ENCODE measurements at regions not wholly inside any gene's neighbourhood (a gene's known extent, or its start where the extent isn't known, plus 50 kb on each side); places are given as distances from the start of the nearest gene placed in this dataset.

- no peak for TF ChIP-seq POLR2A (IDR thresholded peaks at IDR 0.05)
- peak; percentile 61 to 87 for TF ChIP-seq POLR2AphosphoS5 (IDR thresholded peaks at IDR 0.05; ENCODE audit: insufficient read depth in 1 of 2, low read depth in 1 of 2)
- TF ChIP-seq, protein P1, sequence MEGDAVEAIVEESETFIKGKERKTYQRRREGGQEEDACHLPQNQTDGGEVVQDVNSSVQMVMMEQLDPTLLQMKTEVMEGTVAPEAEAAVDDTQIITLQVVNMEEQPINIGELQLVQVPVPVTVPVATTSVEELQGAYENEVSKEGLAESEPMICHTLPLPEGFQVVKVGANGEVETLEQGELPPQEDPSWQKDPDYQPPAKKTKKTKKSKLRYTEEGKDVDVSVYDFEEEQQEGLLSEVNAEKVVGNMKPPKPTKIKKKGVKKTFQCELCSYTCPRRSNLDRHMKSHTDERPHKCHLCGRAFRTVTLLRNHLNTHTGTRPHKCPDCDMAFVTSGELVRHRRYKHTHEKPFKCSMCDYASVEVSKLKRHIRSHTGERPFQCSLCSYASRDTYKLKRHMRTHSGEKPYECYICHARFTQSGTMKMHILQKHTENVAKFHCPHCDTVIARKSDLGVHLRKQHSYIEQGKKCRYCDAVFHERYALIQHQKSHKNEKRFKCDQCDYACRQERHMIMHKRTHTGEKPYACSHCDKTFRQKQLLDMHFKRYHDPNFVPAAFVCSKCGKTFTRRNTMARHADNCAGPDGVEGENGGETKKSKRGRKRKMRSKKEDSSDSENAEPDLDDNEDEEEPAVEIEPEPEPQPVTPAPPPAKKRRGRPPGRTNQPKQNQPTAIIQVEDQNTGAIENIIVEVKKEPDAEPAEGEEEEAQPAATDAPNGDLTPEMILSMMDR (IDR thresholded peaks at IDR 0.05), result peak in 1 of 3 experiments; percentile 12
- H3K9me3 ChIP-seq, result no peaks in the 10 kb centered on the region
- H3K4me1 ChIP-seq, result peaks cover 31% of the 10 kb centered on the region
- H3K27ac ChIP-seq, result peak overlapping the region; percentile 75
- no peaks in the 10 kb centered on the region for H3K27me3 ChIP-seq
- intact Hi-C loops (cut with DNase I), result no loop called here
- H3K36me3 ChIP-seq, result no peaks in the 10 kb centered on the region
- no peak overlapping the region for H3K4me3 ChIP-seq
- DNase-seq (ENCODE audit: extremely low spot score in 2 of 2), result peak in 1 of 2 donors; percentile 93
Measured at GRCh38 chr9:80797831-80798688, 891.3 kb downstream of the TLE1 start.

DNA sequence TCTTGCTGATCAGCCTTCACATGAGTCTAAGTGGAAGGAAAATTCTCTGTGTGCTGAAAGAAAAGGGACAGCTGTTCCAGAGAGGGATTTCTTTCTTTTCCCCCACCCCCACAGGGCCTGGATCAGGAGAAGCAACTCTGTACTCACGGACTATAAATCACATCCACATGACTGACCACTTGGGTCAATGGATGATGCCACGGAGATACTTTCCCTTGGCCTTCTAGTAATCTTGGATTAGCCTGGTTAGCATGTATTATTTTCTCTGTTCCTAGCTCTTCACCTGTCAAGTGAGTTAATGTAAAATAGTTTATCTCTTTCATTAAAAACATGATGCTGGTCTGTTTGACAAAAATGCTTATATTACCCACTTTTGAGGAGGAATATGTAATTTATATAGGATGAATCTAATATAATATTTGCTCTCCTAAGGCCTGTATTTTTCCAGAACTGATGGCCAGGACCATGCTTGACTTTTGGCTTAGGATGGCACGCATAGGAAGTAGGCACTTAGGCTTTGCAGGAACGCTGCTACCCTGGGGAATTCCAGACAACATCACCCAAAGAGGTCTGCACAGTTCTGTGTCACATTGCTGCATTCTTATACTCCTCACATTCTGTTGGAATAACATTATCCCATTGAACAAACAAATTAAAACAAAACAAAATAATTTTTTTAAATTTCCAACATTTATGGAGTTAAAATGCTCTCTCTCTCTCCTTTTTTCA is 892.1 kb downstream of the TLE1 start:
- H3K4me3 ChIP-seq, result no peak overlapping the region
- no peak for DNase-seq (ENCODE audit: extremely low spot score in 2 of 2)
- peaks cover 31% of the 10 kb centered on the region for H3K4me1 ChIP-seq
- no peaks in the 10 kb centered on the region for H3K36me3 ChIP-seq
- intact Hi-C loops (cut with DNase I), result no loop called here
- TF ChIP-seq, protein P1 (IDR thresholded peaks at IDR 0.05), result no peak
- TF ChIP-seq POLR2AphosphoS5 (IDR thresholded peaks at IDR 0.05; ENCODE audit: insufficient read depth in 1 of 2, low read depth in 1 of 2), result no peak
- TF ChIP-seq POLR2A (IDR thresholded peaks at IDR 0.05), result no peak
- no peaks in the 10 kb centered on the region for H3K27me3 ChIP-seq
- no peaks in the 10 kb centered on the region for H3K9me3 ChIP-seq
- H3K27ac ChIP-seq, result peak overlapping the region; percentile 75

GRCh38 chr9:80796632-80797031 is 892.7 kb downstream of the TLE1 start:
- intact Hi-C loops (cut with DNase I), result no loop called here
- no peaks in the 10 kb centered on the region for H3K9me3 ChIP-seq
- H3K27ac ChIP-seq, result peak overlapping the region; percentile 75
- H3K4me3 ChIP-seq, result no peak overlapping the region
- no peak for DNase-seq (ENCODE audit: extremely low spot score in 2 of 2)
- TF ChIP-seq, protein P1 (IDR thresholded peaks at IDR 0.05), result no peak
- no peak for TF ChIP-seq POLR2A (IDR thresholded peaks at IDR 0.05)
- no peak for TF ChIP-seq POLR2AphosphoS5 (IDR thresholded peaks at IDR 0.05; ENCODE audit: insufficient read depth in 1 of 2, low read depth in 1 of 2)
- H3K27me3 ChIP-seq, result no peaks in the 10 kb centered on the region
- H3K4me1 ChIP-seq, result peaks cover 31% of the 10 kb centered on the region
- H3K36me3 ChIP-seq, result no peaks in the 10 kb centered on the region

GRCh38 chr9:80794197-80794596 is 895.1 kb downstream of the TLE1 start:
- intact Hi-C loops (cut with DNase I), result no loop called here
- Histone ChIP-seq H3K27ac (no peak overlapping the region), H3K9me3 (no peaks in the 10 kb centered on the region), H3K36me3 (no peaks in the 10 kb centered on the region), H3K4me3 (no peak overlapping the region), H3K27me3 (no peaks in the 10 kb centered on the region), H3K4me1 (peaks cover 23% of the 10 kb centered on the region)
- TF ChIP-seq, protein P1 (IDR thresholded peaks at IDR 0.05), result no peak
- TF ChIP-seq POLR2A (IDR thresholded peaks at IDR 0.05) (no peak), POLR2AphosphoS5 (IDR thresholded peaks at IDR 0.05; ENCODE audit: insufficient read depth in 1 of 2, low read depth in 1 of 2) (no peak)
- no peak for DNase-seq (ENCODE audit: extremely low spot score in 2 of 2)

All from vagina (tissue), 2 donors.